Glomerular visceral epithelial cell (primary cell): ENCODE measurements at regions not wholly inside any gene's neighbourhood (a gene's known extent, or its start where the extent isn't known, plus 50 kb on each side); places are given as distances from the start of the nearest gene placed in this dataset.
A peak's percentile ranks its signal among the peaks of the same experiment; 100 is the strongest.

Experiments
- DNase-seq: peaks from one replicate; pipeline ENCODE4 v3.0.0-alpha.2; 2016; ENCODE audit errors: extremely low spot score

- no peak for DNase-seq
Measured at GRCh38 chr11:59302991-59303390, 55.7 kb upstream of the OR5AN1 start.

DNA sequence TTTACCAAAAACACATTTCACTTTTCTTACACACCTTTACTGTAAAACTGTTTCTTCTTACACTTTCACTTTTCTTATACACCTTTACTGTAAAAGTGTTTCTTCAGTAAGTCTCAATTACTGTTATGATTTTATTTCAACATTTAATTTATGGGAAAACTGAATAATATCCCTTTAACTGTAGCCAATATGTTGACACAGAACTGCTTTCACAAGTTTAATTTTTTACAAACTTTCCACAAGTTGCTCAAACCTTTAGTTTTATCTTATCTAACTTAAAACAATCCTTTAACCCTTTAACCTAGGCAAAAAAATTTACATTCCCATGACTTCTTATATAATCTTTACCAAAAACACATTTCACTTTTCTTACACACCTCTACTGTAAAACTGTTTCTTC is 63.3 kb upstream of the OR5AN1 start:
- no peak for DNase-seq

GRCh38 chr11:59292611-59293010 is 66.1 kb upstream of the OR5AN1 start:
- DNase-seq: no peak

GRCh38 chr11:59291228-59291627 is 67.5 kb upstream of the OR5AN1 start:
- no peak for DNase-seq

DNA sequence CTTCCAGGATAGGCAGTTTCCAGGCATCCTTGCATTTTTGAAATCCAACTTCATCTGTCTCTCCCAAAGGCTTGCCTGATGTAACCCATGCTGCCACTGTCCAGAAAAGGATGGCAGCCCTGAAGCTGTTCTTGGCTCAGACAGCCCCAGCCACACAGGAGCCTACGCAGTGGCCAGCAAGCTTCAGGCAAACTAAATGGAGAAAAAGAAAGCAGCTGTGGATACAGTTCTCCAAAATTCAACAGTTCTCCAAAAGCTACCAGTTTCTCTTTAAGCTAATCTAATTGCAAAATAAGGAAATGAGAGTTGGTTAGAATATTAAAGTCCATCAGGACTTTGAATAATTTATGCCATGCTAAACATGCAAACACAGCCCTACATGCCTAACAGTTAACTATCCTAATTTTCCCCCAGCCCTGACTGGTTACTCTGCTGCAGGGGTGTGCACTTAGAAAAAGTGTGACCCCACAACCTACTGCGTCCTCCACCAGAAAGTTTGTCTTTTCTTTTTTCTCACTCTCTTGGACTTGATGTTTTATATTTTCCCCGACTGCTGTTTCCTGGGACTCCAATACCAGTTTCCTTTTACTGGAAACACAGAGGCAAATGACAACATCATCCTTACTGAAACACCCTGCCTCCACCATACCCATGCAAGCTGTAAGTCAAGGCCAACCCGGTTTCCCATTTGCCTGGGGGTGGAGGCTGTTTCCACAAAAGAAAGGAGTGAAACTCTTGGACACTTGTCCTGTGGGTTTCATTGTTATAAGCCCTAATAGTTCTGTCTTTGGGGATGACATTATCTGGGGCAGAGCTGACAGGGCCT is 69.1 kb upstream of the OR5AN1 start:
- no peak for DNase-seq

- DNase-seq: no peak
Measured at GRCh38 chr11:59285716-59286260, 72.9 kb upstream of the OR5AN1 start.

- no peak for DNase-seq
Measured at GRCh38 chr11:59284773-59285129, 72.0 kb upstream of the MPEG1 start.

GRCh38 chr11:59283825-59284772 is 71.4 kb upstream of the MPEG1 start:
- DNase-seq: peak; percentile 32

DNA sequence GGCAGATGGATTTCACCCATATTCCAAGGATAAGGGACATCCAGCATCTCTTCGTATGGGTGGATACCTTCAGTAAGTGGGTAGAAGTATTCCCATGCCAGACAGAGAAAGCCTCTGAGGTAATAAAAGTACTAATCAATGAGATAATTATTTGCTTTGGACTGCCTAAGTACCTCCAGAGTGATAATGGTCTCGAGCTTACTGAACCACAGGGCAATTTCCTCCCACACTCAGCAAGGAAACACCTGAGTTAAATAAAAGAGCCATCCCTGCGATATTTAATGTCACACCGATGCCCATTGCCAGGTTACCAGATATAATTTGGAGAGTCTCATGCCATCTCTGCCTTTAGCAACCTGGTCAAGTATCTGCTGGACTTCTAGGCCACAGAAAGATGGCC is 70.6 kb upstream of the MPEG1 start:
- no peak for DNase-seq

DNA sequence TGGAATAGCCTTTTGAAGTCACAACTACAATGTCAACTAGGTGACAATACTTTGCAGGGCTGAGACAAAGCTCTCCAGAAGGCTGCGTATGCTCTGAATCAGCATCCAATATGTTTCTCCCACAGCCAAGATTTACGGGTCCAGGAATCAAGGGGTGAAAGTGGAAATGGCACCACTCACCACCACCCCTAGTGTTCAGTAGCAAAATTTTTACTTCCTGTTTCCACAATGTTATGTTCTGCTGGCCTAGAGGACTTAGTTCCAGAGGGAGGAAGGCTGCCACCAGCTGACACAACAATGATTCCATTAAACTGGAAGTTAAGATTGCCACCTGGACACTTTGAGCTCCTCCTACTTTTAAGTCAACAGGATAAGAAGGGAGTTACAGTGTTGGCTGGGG is 68.5 kb upstream of the MPEG1 start:
- DNase-seq: no peak

DNA sequence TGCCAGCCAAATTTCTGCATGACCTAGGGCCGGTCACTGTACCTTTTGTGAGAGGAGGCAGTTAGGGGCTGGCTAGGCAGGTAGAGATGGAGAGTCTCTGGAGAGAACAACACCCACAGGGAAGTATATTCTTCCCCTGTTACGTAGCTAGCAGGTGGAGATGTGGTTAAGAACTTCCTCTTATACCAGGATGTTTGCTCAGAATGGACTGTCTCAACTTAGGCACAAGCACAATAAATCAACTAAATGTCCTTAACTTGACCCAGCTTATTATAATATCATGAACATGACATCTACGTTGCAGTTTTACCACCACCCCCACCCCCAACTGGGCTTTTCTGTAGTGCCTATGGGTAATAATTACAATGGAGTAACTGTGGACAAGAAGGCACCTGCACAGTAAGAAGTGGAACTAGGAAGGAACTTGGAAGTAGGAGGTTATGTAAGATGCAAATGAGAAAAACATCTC is 60.7 kb upstream of the MPEG1 start:
- DNase-seq: no peak

DNA sequence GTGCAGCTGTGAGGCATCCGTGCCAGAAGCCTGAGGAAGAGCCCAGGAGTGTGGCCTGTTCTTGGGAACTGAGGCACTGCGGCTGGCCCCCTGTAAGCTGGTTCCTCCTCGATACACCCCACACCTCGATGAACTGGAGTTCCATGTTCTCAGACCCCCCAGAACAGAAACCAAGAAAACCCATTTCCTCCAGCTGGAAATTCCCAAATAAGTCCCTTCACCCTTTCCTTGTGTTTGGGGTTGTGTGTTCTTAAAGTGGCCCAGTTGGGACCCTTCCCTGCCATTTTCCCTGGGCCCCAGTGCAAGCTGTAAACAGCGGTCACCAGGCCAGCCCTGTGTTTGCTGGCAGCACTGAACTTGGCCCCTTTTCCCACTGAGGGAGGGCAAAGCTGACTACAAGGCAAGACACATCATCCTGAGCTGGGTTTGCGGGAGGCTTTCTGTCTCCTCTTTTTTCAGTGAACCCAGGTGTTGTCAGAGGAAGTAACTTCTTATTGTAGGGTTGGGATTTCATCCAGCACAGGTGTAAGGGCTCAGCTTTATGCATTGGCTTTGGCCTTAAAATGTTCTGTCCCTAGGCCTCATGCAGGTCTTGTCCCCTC is 60.1 kb upstream of the MPEG1 start:
- no peak for DNase-seq

- no peak for DNase-seq
Measured at GRCh38 chr11:59271811-59272327, 59.1 kb upstream of the MPEG1 start.

- no peak for DNase-seq
Measured at GRCh38 chr11:59271247-59271755, 58.6 kb upstream of the MPEG1 start.

- no peak for DNase-seq
Measured at GRCh38 chr11:59267736-59268475, 55.2 kb upstream of the MPEG1 start.

DNA sequence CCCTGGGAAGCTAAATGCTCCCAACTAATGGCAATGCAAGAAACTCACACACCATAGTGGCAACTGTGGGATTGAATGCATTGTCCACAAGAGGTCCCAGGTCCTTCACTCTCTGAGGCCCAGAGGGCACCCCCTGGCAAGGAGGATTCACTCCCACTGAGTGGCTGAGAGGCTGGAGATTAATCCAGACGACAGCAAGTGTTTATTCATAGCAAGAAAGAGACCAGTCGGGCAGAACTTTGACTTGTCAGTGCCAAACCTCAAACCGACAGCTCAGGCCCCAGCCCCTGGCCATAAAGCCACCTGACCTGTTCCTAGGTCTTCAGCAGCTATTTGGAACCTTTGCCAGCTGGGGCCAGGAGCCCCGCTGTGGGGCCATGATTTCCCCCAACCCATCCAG is 54.5 kb upstream of the MPEG1 start:
- no peak for DNase-seq

DNA sequence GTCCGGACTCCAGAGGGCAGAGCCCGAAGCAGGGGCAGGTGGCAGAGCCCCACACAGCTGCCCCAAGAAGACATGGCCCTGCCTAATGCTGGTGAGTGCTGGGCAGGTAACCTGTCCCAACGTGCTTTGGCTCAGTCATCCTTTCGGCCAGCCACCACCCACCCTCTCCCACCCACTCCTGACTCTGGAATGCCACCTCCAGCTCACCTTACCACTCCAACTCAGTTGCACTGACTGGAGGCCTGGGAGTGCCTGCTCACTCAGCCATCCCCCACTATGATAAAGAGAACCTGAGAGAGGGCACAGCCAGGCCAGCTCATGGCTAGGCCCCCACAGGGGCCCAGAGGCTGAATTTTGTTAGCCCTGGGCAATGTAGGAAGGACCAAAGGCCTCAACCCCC is 53.8 kb upstream of the MPEG1 start:
- DNase-seq: no peak

GRCh38 chr11:59265735-59266134 is 53.0 kb upstream of the MPEG1 start:
- no peak for DNase-seq

DNA sequence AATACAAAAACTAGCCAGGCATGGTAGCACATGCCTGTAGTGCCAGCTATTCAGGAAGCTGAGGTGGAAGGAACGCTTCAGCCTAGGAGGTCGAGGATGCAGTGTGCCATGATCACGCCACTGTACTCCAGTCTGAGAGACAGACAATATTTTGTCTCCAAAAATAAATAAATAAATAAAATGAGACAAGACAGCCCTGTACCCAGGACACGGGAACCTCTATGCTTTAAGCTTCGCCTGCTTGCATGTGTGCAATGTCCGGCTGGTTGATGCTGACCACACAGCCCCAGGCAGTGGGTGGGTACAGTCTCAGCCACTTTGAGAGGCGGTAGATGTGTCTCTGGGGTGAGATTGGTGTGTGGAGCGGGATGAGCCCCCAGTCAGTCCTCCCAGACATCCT is 52.0 kb upstream of the MPEG1 start:
- DNase-seq: no peak

GRCh38 chr11:59263225-59263894 is 50.6 kb upstream of the MPEG1 start:
- no peak for DNase-seq
